Gastrocnemius medialis (tissue), 4 donors: ENCODE measurements at regions not wholly inside any gene's neighbourhood (a gene's known extent, or its start where the extent isn't known, plus 50 kb on each side); places are given as distances from the start of the nearest gene placed in this dataset.
"Not testable (repeated sequence)": the region's sequence is repeated elsewhere in the genome, so short reads cannot be mapped to it uniquely, and the experiment has no call there.

Experiments
- ATAC-seq, 2 donors: fragments of 150-250 bp; one replicate each; pipeline ENCODE4 v1.9.1; 2016
- DNase-seq, 2 donors: peaks; one replicate each; pipeline ENCODE4 v3.0.0-alpha.2; 2019
- H3K27ac ChIP-seq, 4 donors: fragments of 200-600 bp; sonication (generic); 1 replicate in 1 of 4; 2 replicates in 3 of 4; pipeline ENCODE4 v1.5.1; 2016 to 2018; ENCODE audit warnings: mild to moderate bottlenecking in 2 of 4, moderate library complexity in 1 of 4
- H3K27me3 ChIP-seq, 3 donors: fragments of 200-600 bp; sonication (generic) in 2 of 3; 1 replicate in 1 of 3; 2 replicates in 2 of 3; pipeline versions ENCODE4 v1.5.1 to v1.6.0; 2016 to 2019; ENCODE audit warnings: mild to moderate bottlenecking in 1 of 3, moderate library complexity in 1 of 3
- H3K36me3 ChIP-seq, 2 donors: fragments of 200-600 bp; sonication (generic) in 1 of 2; one replicate each; pipeline ENCODE4 v1.5.1; 2017 to 2018
- H3K4me1 ChIP-seq, 2 donors: fragments of 200-600 bp; sonication (generic) in 1 of 2; one replicate each; pipeline ENCODE4 v1.5.1; 2016 to 2017; ENCODE audit warnings: mild to moderate bottlenecking in 2 of 2
- H3K4me3 ChIP-seq, 4 donors: fragments of 200-600 bp; sonication (generic) in 3 of 4; 1 replicate in 1 of 4; 2 replicates in 3 of 4; pipeline ENCODE4 v1.5.1; 2016 to 2019; ENCODE audit warnings: mild to moderate bottlenecking in 2 of 4
- H3K9me3 ChIP-seq, 3 donors: fragments of 200-600 bp; sonication (generic) in 2 of 3; 1 replicate in 1 of 3; 2 replicates in 2 of 3; pipeline ENCODE4 v1.5.1; 2016 to 2019
- POLR2A ChIP-seq, 2 donors: fragments of 450-650 bp; IDR thresholded peaks; one replicate each; pipeline ENCODE4 v1.6.1; 2017; ENCODE audit warnings: antibody characterized with exemption in 2 of 2, mild to moderate bottlenecking in 2 of 2, moderate library complexity in 2 of 2
- in situ Hi-C, 4 donors: fragments of 200-750 bp; cut with MboI; loops; one replicate each; pipeline versions ENCODE4 v1.15.0 to v1.8.0; 2017; ENCODE audit warnings: low sequenced_read_pairs in 4 of 4
- intact Hi-C: fragments of 100-400 bp; cut with DNase I; formaldehyde crosslinking; loops from one replicate; pipeline ENCODE4 v1.15.1; 2023; ENCODE audit warnings: low total_unique reads
- TF ChIP-seq, protein P1 (sequence below), 5 experiments: fragments of 450-650 bp in 3 of 5; fragments of 200-600 bp in 2 of 5; sonication (generic) in 2 of 5; IDR thresholded peaks in 4 of 5; conservative IDR thresholded peaks in 1 of 5; 1 replicate in 4 of 5; 2 replicates in 1 of 5; pipeline ENCODE4 v1.5.1; 2016 to 2019; ENCODE audit warnings: antibody characterized with exemption in 5 of 5, mild to moderate bottlenecking in 3 of 5, moderate library complexity in 3 of 5

DNA sequence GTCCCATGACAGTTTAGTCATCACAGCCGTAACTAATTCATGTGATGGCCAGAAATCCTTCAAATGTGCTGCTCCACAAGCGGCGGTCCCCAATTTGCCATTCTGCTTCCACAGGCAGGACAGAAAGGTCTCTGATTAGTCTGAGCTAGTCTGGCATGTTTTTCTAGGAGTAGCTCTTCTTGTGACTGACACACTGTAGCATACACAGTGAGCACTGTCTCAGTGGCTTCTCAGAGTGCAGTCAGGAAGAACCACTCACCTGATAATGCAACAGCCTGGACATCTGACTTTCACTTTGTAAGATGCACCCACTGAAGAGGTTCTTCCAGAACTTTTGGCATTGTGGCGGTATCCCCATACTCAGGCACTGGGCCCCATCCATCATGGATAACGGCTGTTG lies 1266.2 kb downstream of the TMEM121 start:
- no peak for DNase-seq
- Histone ChIP-seq H3K27ac (no peak overlapping the region), H3K36me3 (no peaks in the 10 kb centered on the region), H3K4me3 (no peak overlapping the region), H3K9me3 (no peaks in the 10 kb centered on the region), H3K4me1 (no peaks in the 10 kb centered on the region), H3K27me3 (no peaks in the 10 kb centered on the region)
- intact Hi-C loops, result no loop called here
- TF ChIP-seq POLR2A (IDR thresholded peaks at IDR 0.05), result no peak
- TF ChIP-seq, protein P1, sequence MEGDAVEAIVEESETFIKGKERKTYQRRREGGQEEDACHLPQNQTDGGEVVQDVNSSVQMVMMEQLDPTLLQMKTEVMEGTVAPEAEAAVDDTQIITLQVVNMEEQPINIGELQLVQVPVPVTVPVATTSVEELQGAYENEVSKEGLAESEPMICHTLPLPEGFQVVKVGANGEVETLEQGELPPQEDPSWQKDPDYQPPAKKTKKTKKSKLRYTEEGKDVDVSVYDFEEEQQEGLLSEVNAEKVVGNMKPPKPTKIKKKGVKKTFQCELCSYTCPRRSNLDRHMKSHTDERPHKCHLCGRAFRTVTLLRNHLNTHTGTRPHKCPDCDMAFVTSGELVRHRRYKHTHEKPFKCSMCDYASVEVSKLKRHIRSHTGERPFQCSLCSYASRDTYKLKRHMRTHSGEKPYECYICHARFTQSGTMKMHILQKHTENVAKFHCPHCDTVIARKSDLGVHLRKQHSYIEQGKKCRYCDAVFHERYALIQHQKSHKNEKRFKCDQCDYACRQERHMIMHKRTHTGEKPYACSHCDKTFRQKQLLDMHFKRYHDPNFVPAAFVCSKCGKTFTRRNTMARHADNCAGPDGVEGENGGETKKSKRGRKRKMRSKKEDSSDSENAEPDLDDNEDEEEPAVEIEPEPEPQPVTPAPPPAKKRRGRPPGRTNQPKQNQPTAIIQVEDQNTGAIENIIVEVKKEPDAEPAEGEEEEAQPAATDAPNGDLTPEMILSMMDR (IDR thresholded peaks at IDR 0.05 in 4 of 5, conservative IDR thresholded peaks at IDR 0.05 in 1 of 5), result no peak
- ATAC-seq, result no peak
- in situ Hi-C loops, result no loop called here

DNA sequence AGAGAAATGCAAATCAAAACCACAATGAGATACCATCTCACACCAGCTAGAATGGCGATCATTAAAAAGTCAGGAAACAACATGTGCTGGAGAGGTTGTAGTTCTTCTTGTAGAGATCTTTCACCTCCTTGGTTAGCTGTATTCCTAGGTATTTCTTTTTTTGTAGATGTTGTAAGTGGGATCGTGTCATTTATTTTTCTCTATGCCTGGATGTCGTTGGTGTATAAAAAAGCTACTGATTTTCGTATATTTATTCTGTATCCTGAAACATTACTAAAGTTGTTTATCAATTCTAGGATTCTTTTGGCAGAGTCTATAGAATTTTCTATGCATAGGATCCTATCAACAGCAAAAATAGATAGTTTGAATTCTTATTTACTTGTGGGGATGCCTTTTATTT lies 1271.8 kb downstream of the TMEM121 start:
- DNase-seq, H3K27me3 ChIP-seq, H3K4me3 ChIP-seq, ATAC-seq, H3K27ac ChIP-seq, H3K9me3 ChIP-seq, H3K4me1 ChIP-seq, H3K36me3 ChIP-seq, in situ Hi-C loops, intact Hi-C loops: not testable (repeated sequence)

DNA sequence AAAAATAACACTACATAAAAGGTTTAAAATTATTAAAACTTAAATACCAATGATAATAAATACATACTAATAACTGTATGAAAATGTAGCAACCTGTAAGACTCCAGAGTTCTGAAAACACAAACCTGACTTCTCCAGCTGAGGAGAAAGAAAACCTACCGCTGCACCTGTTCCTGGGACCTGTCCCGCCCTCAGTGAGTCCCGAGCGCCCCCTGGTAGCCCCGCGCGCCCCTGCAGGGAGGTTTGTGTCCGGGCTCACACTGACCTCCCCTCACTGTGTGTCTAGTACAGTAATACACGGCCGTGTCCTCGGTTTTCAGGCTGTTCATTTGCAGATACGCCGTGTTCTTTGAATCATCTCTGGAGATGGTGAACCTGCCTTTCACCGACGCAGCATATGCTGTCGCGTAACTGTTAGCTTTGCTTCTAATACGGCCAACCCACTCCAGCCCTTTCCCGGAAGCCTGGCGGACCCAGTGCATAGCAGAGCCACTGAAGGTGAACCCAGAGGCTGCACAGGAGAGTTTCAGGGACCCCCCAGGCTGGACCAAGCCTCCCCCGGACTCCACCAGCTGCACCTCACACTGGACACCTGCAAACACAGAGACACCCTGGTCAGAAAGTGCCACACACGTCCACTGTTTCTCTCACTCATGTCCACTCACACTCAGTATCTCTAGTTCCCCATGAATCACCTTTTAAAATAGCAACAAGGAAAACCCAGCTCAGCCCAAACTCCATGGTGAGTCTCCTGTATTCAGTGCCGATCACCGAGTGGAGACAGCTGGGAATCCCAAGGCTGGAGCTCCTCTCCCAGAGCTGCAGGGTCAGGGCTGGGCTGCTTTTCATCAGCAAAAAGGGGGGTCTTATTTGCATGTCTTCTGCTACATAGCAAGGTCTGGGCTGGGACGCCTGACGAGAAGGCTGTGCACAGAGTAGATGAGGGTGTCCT lies 1276.3 kb downstream of the TMEM121 start:
- no peak overlapping the region for H3K4me3 ChIP-seq
- H3K27ac ChIP-seq, result no peak overlapping the region
- no peaks in the 10 kb centered on the region for H3K9me3 ChIP-seq
- H3K4me1 ChIP-seq, result no peaks in the 10 kb centered on the region
- no peak for DNase-seq
- TF ChIP-seq, protein P1 (IDR thresholded peaks at IDR 0.05 in 4 of 5, conservative IDR thresholded peaks at IDR 0.05 in 1 of 5), result no peak
- TF ChIP-seq POLR2A (IDR thresholded peaks at IDR 0.05), result no peak
- no peaks in the 10 kb centered on the region for H3K27me3 ChIP-seq
- ATAC-seq, result no peak
- H3K36me3 ChIP-seq, result no peaks in the 10 kb centered on the region
- in situ Hi-C loops, result no loop called here
- intact Hi-C loops, result no loop called here

DNA sequence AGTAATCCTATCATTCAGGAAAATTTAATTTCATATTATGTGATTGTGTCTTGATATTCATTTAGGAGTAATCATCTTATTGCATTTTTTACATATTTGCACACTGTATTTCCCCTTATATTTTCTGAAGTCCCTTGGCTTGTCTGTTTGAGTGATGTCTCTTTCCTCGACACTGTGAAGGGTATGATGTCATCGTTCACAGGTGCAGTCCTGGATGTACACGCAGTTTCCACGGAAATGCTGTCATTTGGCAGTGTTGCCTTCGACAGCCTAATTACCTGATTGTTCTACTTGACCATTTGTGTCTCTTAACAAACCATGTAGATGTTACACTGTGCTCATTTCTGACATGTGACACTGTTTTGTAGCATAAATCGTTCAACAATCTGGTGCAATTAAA lies 1277.0 kb downstream of the TMEM121 start:
- H3K27ac ChIP-seq, result no peak overlapping the region
- H3K4me3 ChIP-seq, result no peak overlapping the region
- no peaks in the 10 kb centered on the region for H3K9me3 ChIP-seq
- H3K36me3 ChIP-seq, result no peaks in the 10 kb centered on the region
- H3K4me1 ChIP-seq, result no peaks in the 10 kb centered on the region
- DNase-seq, result no peak
- in situ Hi-C loops, result no loop called here
- ATAC-seq, result no peak
- no peaks in the 10 kb centered on the region for H3K27me3 ChIP-seq
- TF ChIP-seq, protein P1 (IDR thresholded peaks at IDR 0.05 in 4 of 5, conservative IDR thresholded peaks at IDR 0.05 in 1 of 5), result no peak
- TF ChIP-seq POLR2A (IDR thresholded peaks at IDR 0.05), result no peak
- intact Hi-C loops, result no loop called here

DNA sequence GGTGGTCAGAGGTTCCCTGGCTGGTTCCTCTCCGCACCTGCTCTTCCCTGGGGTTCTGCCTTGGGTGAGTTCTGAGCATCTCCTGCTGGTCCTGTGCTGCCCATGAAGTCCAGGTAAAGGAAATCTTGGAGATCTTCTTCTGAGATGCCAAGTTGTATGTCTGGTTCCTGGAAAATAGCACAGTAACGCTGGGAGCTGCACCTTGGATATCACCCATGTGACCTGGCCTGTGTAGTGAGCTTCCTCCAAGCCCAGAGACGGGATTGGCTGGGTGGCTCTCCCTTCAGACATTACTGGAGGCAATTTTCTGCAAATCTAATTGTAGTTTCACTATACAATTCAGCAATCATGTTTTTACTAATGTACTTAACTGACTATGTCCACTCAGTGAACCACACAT lies 1281.1 kb downstream of the TMEM121 start:
- no peaks in the 10 kb centered on the region for H3K36me3 ChIP-seq
- H3K27me3 ChIP-seq, result no peaks in the 10 kb centered on the region
- intact Hi-C loops (no loop called here), in situ Hi-C loops (no loop called here)
- DNase-seq (no peak), ATAC-seq (no peak)
- H3K9me3 ChIP-seq, result no peaks in the 10 kb centered on the region
- no peak overlapping the region for H3K4me3 ChIP-seq
- no peaks in the 10 kb centered on the region for H3K4me1 ChIP-seq
- H3K27ac ChIP-seq, result no peak overlapping the region
- TF ChIP-seq, protein P1 (IDR thresholded peaks at IDR 0.05 in 4 of 5, conservative IDR thresholded peaks at IDR 0.05 in 1 of 5), result no peak
- TF ChIP-seq POLR2A (IDR thresholded peaks at IDR 0.05), result no peak
